ENCODE measurements at regions not wholly inside any gene's neighbourhood (a gene's known extent, or its start where the extent isn't known, plus 50 kb on each side); places are given as distances from the start of the nearest gene placed in this dataset.

DNA sequence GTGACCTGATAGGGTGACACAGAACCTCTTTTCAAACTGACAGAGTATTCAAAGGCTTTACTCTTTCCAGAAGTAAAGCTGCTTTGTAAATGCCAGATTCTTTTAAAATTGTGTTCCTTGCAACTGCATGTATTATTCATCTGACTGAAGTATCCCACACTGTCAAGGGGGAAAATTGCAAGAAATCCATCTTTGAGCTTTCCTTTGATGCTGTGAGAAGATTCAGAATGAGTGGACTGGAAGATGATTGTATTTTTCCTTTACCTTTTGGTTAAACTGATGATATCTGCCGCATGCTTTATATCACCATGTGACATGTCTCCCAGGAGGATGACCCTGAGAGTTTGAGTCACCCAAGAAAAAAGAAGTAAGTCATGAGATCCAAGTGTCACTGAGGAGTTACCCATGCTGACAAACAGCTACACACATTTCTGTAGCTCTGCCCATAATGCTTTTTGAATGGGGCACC, 250.8 kb upstream of the CBLB start:
- H3K27ac ChIP-seq (replicated peaks in 1 of 4), result no peak overlapping the region
- H3K36me3 ChIP-seq, result no peaks in the 10 kb centered on the region
- TF ChIP-seq POLR2A (IDR thresholded peaks at IDR 0.05; ENCODE audit: low read depth) (no peak), POLR2AphosphoS5 (IDR thresholded peaks at IDR 0.05) (no peak), EP300 (IDR thresholded peaks at IDR 0.05) (no peak)
- TF ChIP-seq, protein P1, sequence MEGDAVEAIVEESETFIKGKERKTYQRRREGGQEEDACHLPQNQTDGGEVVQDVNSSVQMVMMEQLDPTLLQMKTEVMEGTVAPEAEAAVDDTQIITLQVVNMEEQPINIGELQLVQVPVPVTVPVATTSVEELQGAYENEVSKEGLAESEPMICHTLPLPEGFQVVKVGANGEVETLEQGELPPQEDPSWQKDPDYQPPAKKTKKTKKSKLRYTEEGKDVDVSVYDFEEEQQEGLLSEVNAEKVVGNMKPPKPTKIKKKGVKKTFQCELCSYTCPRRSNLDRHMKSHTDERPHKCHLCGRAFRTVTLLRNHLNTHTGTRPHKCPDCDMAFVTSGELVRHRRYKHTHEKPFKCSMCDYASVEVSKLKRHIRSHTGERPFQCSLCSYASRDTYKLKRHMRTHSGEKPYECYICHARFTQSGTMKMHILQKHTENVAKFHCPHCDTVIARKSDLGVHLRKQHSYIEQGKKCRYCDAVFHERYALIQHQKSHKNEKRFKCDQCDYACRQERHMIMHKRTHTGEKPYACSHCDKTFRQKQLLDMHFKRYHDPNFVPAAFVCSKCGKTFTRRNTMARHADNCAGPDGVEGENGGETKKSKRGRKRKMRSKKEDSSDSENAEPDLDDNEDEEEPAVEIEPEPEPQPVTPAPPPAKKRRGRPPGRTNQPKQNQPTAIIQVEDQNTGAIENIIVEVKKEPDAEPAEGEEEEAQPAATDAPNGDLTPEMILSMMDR (IDR thresholded peaks at IDR 0.05), result no peak
- peaks cover 0 to 3% (median 0%) of the 10 kb centered on the region in 4 donors for H3K4me1 ChIP-seq
- 63% methylated on average over 1 of the region's 1 CpG for WGBS
- intact Hi-C loops (cut with DNase I), result no loop called here
- DNase-seq (ENCODE audit: extremely low spot score), result no peak
- H3K4me3 ChIP-seq, result no peak overlapping the region
- no peaks in the 10 kb centered on the region for H3K27me3 ChIP-seq
- no peaks in the 10 kb centered on the region for H3K9me3 ChIP-seq

DNA sequence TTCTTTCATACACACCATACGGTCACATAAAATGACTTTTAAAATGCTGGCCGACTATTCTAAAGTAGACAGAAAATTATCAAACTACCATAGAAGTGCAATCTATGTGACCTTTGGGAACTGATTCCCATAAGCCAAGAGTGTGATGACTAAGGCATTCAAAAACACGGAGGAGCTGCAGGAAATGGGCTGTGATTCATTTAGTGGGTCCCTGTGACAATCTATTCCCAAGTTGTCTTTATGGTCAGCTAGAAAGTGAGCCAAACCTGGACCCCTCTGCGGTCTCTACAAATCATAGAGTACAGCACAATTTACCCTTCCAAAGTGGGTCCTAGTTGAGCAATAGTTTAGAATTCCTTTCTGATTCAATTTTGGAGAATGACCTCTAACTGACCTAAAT, 251.5 kb upstream of the CBLB start:
- H3K27ac ChIP-seq (replicated peaks in 1 of 4), result no peak overlapping the region
- intact Hi-C loops (cut with DNase I), result no loop called here
- no peak for DNase-seq (ENCODE audit: extremely low spot score)
- no peaks in the 10 kb centered on the region for H3K9me3 ChIP-seq
- peaks cover 0 to 3% (median 0%) of the 10 kb centered on the region in 4 donors for H3K4me1 ChIP-seq
- H3K27me3 ChIP-seq, result no peaks in the 10 kb centered on the region
- TF ChIP-seq, protein P1 (IDR thresholded peaks at IDR 0.05), result no peak
- TF ChIP-seq POLR2AphosphoS5 (IDR thresholded peaks at IDR 0.05), result no peak
- TF ChIP-seq EP300 (IDR thresholded peaks at IDR 0.05), result no peak
- TF ChIP-seq POLR2A (IDR thresholded peaks at IDR 0.05; ENCODE audit: low read depth), result no peak
- H3K4me3 ChIP-seq, result no peak overlapping the region
- 89% methylated on average over 4 of the region's 4 CpGs for WGBS
- no peaks in the 10 kb centered on the region for H3K36me3 ChIP-seq

DNA sequence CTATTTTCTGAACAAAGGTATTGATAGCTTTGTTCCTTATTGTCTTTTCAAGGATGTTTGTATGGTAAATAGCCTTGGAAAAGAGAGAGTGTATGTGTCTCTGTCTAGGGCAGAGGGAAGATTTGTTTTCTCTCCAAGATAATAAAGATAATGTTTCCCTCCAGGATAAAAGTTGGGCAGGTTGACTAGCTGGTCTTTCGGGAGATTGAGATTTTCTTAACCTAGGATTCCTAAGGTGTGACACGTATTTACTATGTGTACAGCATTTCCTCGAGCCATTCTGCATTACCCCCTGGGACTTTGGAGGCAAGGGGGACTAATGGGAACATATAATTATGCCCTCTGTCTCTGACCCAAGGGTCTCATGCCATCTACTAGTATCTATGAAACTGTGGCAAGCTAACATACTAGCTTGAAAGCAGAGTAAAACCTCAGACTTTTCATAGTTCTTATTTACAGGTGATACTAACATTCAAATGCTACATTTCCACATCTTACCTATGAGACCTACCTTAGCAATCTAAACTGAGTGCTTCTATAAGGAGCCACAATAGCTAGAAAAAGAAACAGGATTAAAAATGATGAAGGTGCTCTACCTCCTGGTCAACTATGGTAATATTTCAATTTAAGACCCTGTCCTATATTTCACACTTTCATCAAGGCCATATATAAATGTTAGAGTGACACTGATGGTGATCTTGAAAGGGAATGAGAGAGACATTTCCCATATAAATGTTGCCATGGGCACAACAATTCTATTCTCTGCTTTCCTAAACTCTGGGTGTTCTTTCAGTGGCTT, 252.9 kb upstream of the CBLB start:
- Histone ChIP-seq H3K27me3 (no peaks in the 10 kb centered on the region), H3K9me3 (no peaks in the 10 kb centered on the region), H3K4me1 (peaks cover 0 to 3% (median 0%) of the 10 kb centered on the region in 4 donors), H3K36me3 (no peaks in the 10 kb centered on the region), H3K27ac (replicated peaks in 1 of 4) (no peak overlapping the region), H3K4me3 (no peak overlapping the region)
- TF ChIP-seq, protein P1 (IDR thresholded peaks at IDR 0.05), result no peak
- TF ChIP-seq POLR2A (IDR thresholded peaks at IDR 0.05; ENCODE audit: low read depth) (no peak), EP300 (IDR thresholded peaks at IDR 0.05) (no peak), POLR2AphosphoS5 (IDR thresholded peaks at IDR 0.05) (no peak)
- no peak for DNase-seq (ENCODE audit: extremely low spot score)
- 91% methylated on average over 3 of the region's 3 CpGs for WGBS
- intact Hi-C loops (cut with DNase I), result no loop called here

DNA sequence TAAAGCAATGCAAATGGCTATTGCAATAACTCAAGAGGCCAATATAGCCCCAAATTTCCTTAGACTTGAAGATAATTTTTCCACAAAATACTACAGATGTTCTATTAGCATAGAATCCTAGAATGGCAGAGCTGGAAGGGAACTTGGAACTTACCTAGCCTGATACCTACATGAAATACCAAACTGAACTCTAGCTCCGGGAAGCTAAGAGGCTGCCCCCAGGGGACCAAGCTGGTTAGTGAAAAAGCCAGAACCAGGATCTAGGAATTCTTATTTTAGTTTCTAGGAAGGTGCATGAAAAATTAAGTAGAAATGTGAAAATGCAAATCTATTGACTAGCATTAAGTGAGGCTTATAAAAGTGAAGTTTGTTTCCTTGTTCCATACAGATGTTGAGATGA, 256.0 kb upstream of the CBLB start:
- peaks cover 0 to 3% (median 0%) of the 10 kb centered on the region in 4 donors for H3K4me1 ChIP-seq
- intact Hi-C loops (cut with DNase I), result no loop called here
- H3K4me3 ChIP-seq, result no peak overlapping the region
- no peaks in the 10 kb centered on the region for H3K9me3 ChIP-seq
- 78% methylated on average over 1 of the region's 1 CpG for WGBS
- no peak overlapping the region for H3K27ac ChIP-seq (replicated peaks in 1 of 4)
- no peaks in the 10 kb centered on the region for H3K36me3 ChIP-seq
- H3K27me3 ChIP-seq, result no peaks in the 10 kb centered on the region
- DNase-seq (ENCODE audit: extremely low spot score), result no peak
- TF ChIP-seq POLR2AphosphoS5 (IDR thresholded peaks at IDR 0.05), result no peak
- TF ChIP-seq EP300 (IDR thresholded peaks at IDR 0.05), result no peak
- TF ChIP-seq, protein P1 (IDR thresholded peaks at IDR 0.05), result no peak
- TF ChIP-seq POLR2A (IDR thresholded peaks at IDR 0.05; ENCODE audit: low read depth), result no peak

Measured in esophagus muscularis mucosa (tissue), 4 donors.